ENCODE measurements at regions not wholly inside any gene's neighbourhood (a gene's known extent, or its start where the extent isn't known, plus 50 kb on each side); places are given as distances from the start of the nearest gene placed in this dataset.
"Not testable (repeated sequence)": the region's sequence is repeated elsewhere in the genome, so short reads cannot be mapped to it uniquely, and the experiment has no call there.

- TF ChIP-seq, protein P1, sequence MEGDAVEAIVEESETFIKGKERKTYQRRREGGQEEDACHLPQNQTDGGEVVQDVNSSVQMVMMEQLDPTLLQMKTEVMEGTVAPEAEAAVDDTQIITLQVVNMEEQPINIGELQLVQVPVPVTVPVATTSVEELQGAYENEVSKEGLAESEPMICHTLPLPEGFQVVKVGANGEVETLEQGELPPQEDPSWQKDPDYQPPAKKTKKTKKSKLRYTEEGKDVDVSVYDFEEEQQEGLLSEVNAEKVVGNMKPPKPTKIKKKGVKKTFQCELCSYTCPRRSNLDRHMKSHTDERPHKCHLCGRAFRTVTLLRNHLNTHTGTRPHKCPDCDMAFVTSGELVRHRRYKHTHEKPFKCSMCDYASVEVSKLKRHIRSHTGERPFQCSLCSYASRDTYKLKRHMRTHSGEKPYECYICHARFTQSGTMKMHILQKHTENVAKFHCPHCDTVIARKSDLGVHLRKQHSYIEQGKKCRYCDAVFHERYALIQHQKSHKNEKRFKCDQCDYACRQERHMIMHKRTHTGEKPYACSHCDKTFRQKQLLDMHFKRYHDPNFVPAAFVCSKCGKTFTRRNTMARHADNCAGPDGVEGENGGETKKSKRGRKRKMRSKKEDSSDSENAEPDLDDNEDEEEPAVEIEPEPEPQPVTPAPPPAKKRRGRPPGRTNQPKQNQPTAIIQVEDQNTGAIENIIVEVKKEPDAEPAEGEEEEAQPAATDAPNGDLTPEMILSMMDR (IDR thresholded peaks at IDR 0.05 in 4 of 5, conservative IDR thresholded peaks at IDR 0.05 in 1 of 5) = not testable (repeated sequence)
- TF ChIP-seq POLR2A (IDR thresholded peaks at IDR 0.05) = not testable (repeated sequence)
Observed at GRCh38 chr7:150039061-150039460, 165.3 kb downstream of the ATP6V0E2 start.
